Lower lobe of right lung (tissue), 2 donors: ENCODE measurements at regions not wholly inside any gene's neighbourhood (a gene's known extent, or its start where the extent isn't known, plus 50 kb on each side); places are given as distances from the start of the nearest gene placed in this dataset.

Experiments used
- ATAC-seq, 2 donors: fragments of 200-7000 bp; cut with Tn5 transposase; one replicate each; pipeline ENCODE4 v1.9.1; 2020 to 2022; ENCODE audit warnings: mild to moderate bottlenecking in 2 of 2, moderate library complexity in 2 of 2
- DNase-seq: peaks from one replicate; pipeline ENCODE4 v3.0.0-alpha.2; 2020
- H3K27ac ChIP-seq: fragments of 200-600 bp; one replicate; pipeline ENCODE4 v1.8.0; 2022
- H3K27me3 ChIP-seq: fragments of 200-600 bp; one replicate; pipeline ENCODE4 v1.8.0; 2022; ENCODE audit warnings: low read depth
- H3K36me3 ChIP-seq: fragments of 200-600 bp; one replicate; pipeline ENCODE4 v1.8.0; 2022; ENCODE audit warnings: mild to moderate bottlenecking
- H3K4me1 ChIP-seq: fragments of 200-600 bp; one replicate; pipeline ENCODE4 v1.8.0; 2022
- H3K4me3 ChIP-seq: fragments of 200-600 bp; one replicate; pipeline ENCODE4 v1.8.0; 2022; ENCODE audit warnings: mild to moderate bottlenecking
- H3K9me3 ChIP-seq: fragments of 200-600 bp; one replicate; pipeline ENCODE4 v1.8.0; 2022
- CTCF ChIP-seq: fragments of 200-600 bp; IDR thresholded peaks from one replicate; pipeline ENCODE4 v1.8.0; 2022; ENCODE audit warnings: antibody characterized with exemption, mild to moderate bottlenecking
- intact Hi-C: fragments of 100-400 bp; cut with DNase I; formaldehyde crosslinking; loops from one replicate; pipeline ENCODE4 v1.11.0; 2022
- donor health status: DM: no; HTN: yes; CAD: no; lungs with severe emphysema.

DNA sequence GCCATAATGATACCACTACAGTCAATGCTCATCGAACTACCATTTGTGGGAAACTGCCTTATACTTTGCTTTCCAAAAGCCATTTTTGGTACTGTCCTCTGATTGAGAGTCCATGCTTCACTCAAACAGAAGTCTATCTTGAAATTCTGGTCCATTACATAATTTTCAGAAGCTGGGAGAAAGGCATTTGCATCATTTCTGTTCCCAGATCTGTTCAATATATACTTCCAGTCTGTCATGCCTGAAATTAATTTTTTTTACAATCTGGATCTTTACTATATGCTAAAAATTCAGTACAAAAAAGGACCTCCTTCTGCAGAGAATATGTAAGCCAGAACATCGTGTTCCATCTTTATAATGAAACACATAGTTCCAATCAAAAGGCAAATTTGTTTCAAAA, 528.9 kb upstream of the MEF2C start:
- intact Hi-C loops, result no loop called here
- ATAC-seq, result no peak
- TF ChIP-seq CTCF, result no peak

DNA sequence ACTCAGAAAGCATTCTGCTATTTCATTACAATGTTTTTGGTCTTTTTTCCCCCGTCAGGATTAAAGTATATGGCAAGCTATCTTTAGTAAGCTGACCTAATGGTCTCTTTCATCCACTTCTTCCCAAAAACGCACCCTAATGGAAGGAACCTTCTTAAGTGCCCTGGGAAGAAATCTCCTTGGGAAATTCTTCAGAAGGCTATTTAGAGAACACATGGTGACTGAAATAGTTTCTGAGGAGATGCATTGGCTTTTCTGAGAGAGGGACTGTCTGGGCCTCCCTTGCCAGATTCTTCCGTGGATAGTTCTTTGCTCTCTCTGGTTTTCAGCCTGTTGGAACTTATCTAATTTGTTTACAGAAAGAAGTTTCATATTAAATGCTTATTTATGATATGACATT, 524.1 kb upstream of the MEF2C start:
- DNase-seq (no peak), ATAC-seq (no peak)
- H3K4me3 ChIP-seq, result no peak overlapping the region
- intact Hi-C loops, result no loop called here
- H3K27ac ChIP-seq, result no peak overlapping the region
- H3K9me3 ChIP-seq, result no peaks in the 10 kb centered on the region
- H3K27me3 ChIP-seq, result no peaks in the 10 kb centered on the region
- no peaks in the 10 kb centered on the region for H3K36me3 ChIP-seq
- H3K4me1 ChIP-seq, result no peaks in the 10 kb centered on the region
- no peak for TF ChIP-seq CTCF

More for the DNA sequence above, 528.9 kb upstream of the MEF2C start:
- no peaks in the 10 kb centered on the region for H3K36me3 ChIP-seq
- no peaks in the 10 kb centered on the region for H3K4me1 ChIP-seq
- no peaks in the 10 kb centered on the region for H3K9me3 ChIP-seq
- no peak overlapping the region for H3K27ac ChIP-seq
- H3K27me3 ChIP-seq, result no peaks in the 10 kb centered on the region
- no peak overlapping the region for H3K4me3 ChIP-seq
- DNase-seq, result no peak

- Histone ChIP-seq H3K4me3 (no peak overlapping the region), H3K9me3 (no peaks in the 10 kb centered on the region), H3K27me3 (no peaks in the 10 kb centered on the region), H3K4me1 (peaks cover 10% of the 10 kb centered on the region), H3K27ac (no peak overlapping the region), H3K36me3 (no peaks in the 10 kb centered on the region)
- DNase-seq (no peak), ATAC-seq (no peak)
- intact Hi-C loops, result no loop called here
- TF ChIP-seq CTCF, result no peak
Observed at GRCh38 chr5:89401659-89402058, 518.7 kb upstream of the MEF2C start.

DNA sequence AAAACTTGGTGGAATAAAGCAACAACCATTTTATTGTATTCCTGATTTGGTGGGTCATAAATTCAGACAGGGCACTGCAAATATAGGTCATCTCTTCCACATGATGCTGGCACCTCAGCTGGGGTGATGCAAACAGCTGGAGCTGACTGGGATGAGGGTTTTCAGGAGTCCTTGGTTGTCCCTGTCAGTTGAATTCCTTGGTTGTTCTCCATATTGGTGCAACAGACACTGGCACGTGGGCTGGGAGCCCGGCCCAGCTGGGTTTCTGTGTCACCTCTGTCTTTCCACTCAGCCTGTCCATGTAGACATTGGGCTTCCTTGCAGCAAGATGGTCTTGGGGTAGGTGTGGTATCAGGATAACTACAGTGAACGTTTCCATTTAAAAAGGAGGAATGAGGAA, 518.0 kb upstream of the MEF2C start:
- ATAC-seq, result no peak
- no peaks in the 10 kb centered on the region for H3K9me3 ChIP-seq
- H3K27ac ChIP-seq, result no peak overlapping the region
- DNase-seq, result peak; percentile 12
- intact Hi-C loops, result no loop called here
- TF ChIP-seq CTCF, result no peak
- no peak overlapping the region for H3K4me3 ChIP-seq
- H3K4me1 ChIP-seq, result peaks cover 16% of the 10 kb centered on the region
- no peaks in the 10 kb centered on the region for H3K36me3 ChIP-seq
- H3K27me3 ChIP-seq, result no peaks in the 10 kb centered on the region

GRCh38 chr5:89399548-89399947, 516.6 kb upstream of the MEF2C start:
- no peak for DNase-seq
- TF ChIP-seq CTCF, result no peak
- H3K9me3 ChIP-seq, result no peaks in the 10 kb centered on the region
- no peak overlapping the region for H3K27ac ChIP-seq
- intact Hi-C loops, result no loop called here
- H3K4me3 ChIP-seq, result no peak overlapping the region
- peaks cover 20% of the 10 kb centered on the region for H3K4me1 ChIP-seq
- H3K27me3 ChIP-seq, result no peaks in the 10 kb centered on the region
- no peak for ATAC-seq
- H3K36me3 ChIP-seq, result no peaks in the 10 kb centered on the region

GRCh38 chr5:89397096-89397495, 514.1 kb upstream of the MEF2C start:
- DNase-seq, result no peak
- intact Hi-C loops, result no loop called here
- H3K27me3 ChIP-seq, result no peaks in the 10 kb centered on the region
- no peak for TF ChIP-seq CTCF
- ATAC-seq, result peak; percentile 74 to 77
- H3K9me3 ChIP-seq, result no peaks in the 10 kb centered on the region
- H3K27ac ChIP-seq, result peak overlapping the region; percentile 66
- H3K4me3 ChIP-seq, result no peak overlapping the region
- peaks cover 20% of the 10 kb centered on the region for H3K4me1 ChIP-seq
- no peaks in the 10 kb centered on the region for H3K36me3 ChIP-seq
